Breast epithelium (tissue), 3 donors: ENCODE measurements at regions not wholly inside any gene's neighbourhood (a gene's known extent, or its start where the extent isn't known, plus 50 kb on each side); places are given as distances from the start of the nearest gene placed in this dataset.

Experiments
- CTCF ChIP-seq, 3 donors: fragments of 450-650 bp; IDR thresholded peaks; one replicate each; pipeline ENCODE4 v1.5.1; 2016 to 2017; ENCODE audit warnings: antibody characterized with exemption in 3 of 3, mild to moderate bottlenecking in 3 of 3, moderate library complexity in 3 of 3
- POLR2A ChIP-seq: fragments of 450-650 bp; IDR thresholded peaks from one replicate; pipeline ENCODE4 v1.6.1; 2016; ENCODE audit warnings: antibody characterized with exemption, mild to moderate bottlenecking, moderate library complexity
- POLR2AphosphoS5 ChIP-seq, 3 donors: sonication (generic); formaldehyde crosslinking; IDR thresholded peaks; one replicate each; pipeline ENCODE4 v1.6.1; 2017; ENCODE audit warnings: antibody characterized with exemption in 3 of 3

GRCh38 chr5:74973694-74974093 is 78.7 kb downstream of the GCNT4 start:
- TF ChIP-seq CTCF (IDR thresholded peaks at IDR 0.05) (no peak), POLR2A (no peak), POLR2AphosphoS5 (IDR thresholded peaks at IDR 0.05) (no peak)
